Osteoblast (primary cell): ENCODE measurements at regions not wholly inside any gene's neighbourhood (a gene's known extent, or its start where the extent isn't known, plus 50 kb on each side); places are given as distances from the start of the nearest gene placed in this dataset.

Experiments
- DNase-seq: peaks from one replicate; pipeline ENCODE4 v3.0.0; 2011; ENCODE audit warnings: low spot score, mixed read lengths; ENCODE audit not compliant: insufficient read length; ENCODE audit errors: missing footprints
- H2AFZ ChIP-seq: 2 replicates; pipeline ENCODE4 v1.6.0; 2011; ENCODE audit warnings: mild to moderate bottlenecking, low read length
- H3K27ac ChIP-seq: 2 replicates; pipeline ENCODE4 v1.5.1; 2011; ENCODE audit warnings: mild to moderate bottlenecking, low read depth, low read length, moderate library complexity
- H3K27me3 ChIP-seq: 2 replicates; pipeline ENCODE4 v1.6.0; 2012; ENCODE audit warnings: mild to moderate bottlenecking, control low read depth, inconsistent platforms, low read length, moderate library complexity; ENCODE audit not compliant: insufficient read depth
- H3K36me3 ChIP-seq: 2 replicates; pipeline ENCODE4 v1.5.1; 2011; ENCODE audit warnings: mild to moderate bottlenecking, low read length, control low read depth, moderate library complexity; ENCODE audit not compliant: insufficient read depth
- H3K4me1 ChIP-seq: 2 replicates; pipeline ENCODE4 v1.5.1; 2011; ENCODE audit warnings: mild to moderate bottlenecking, low read length, control low read depth, moderate library complexity; ENCODE audit not compliant: insufficient read depth
- H3K4me2 ChIP-seq: 2 replicates; pipeline ENCODE4 v1.6.0; 2011; ENCODE audit warnings: mild to moderate bottlenecking, low read length; ENCODE audit not compliant: insufficient read depth
- H3K4me3 ChIP-seq: fragments of 200-600 bp; sonication (generic); 3 replicates; pipeline ENCODE4 v1.5.1; 2012; ENCODE audit warnings: mild to moderate bottlenecking, low read length, inconsistent platforms; ENCODE audit not compliant: insufficient read depth
- H3K79me2 ChIP-seq: 2 replicates; pipeline ENCODE4 v1.6.0; 2012; ENCODE audit warnings: mild to moderate bottlenecking, low read length, control low read depth, inconsistent platforms; ENCODE audit not compliant: insufficient read depth
- H3K9me3 ChIP-seq: 2 replicates; pipeline ENCODE4 v1.5.1; 2011; ENCODE audit warnings: low read depth, low read length, control low read depth
- H4K20me1 ChIP-seq: 2 replicates; pipeline ENCODE4 v1.6.0; 2012; ENCODE audit warnings: mild to moderate bottlenecking, low read length, control low read depth; ENCODE audit not compliant: insufficient read depth
- CTCF ChIP-seq: IDR thresholded peaks from 2 replicates; pipeline ENCODE4 v1.5.1; 2011; ENCODE audit warnings: mild to moderate bottlenecking, low read depth, low read length, moderate library complexity; ENCODE audit errors: extremely low read depth

- Histone ChIP-seq H3K27ac (no peak overlapping the region), H4K20me1 (no peaks in the 10 kb centered on the region), H3K36me3 (no peaks in the 10 kb centered on the region), H3K4me1 (peaks cover 18% of the 10 kb centered on the region), H3K4me2 (no peak overlapping the region), H2AFZ (no peak overlapping the region), H3K79me2 (no peaks in the 10 kb centered on the region), H3K4me3 (no peak overlapping the region), H3K9me3 (peaks cover 7% of the 10 kb centered on the region), H3K27me3 (no peaks in the 10 kb centered on the region)
- TF ChIP-seq CTCF, result no peak
- no peak for DNase-seq
Observed at GRCh38 chr13:46478651-46479050, 74.3 kb upstream of the LRCH1 start.

- Histone ChIP-seq H3K79me2 (no peaks in the 10 kb centered on the region), H3K27me3 (no peaks in the 10 kb centered on the region), H3K9me3 (no peaks in the 10 kb centered on the region), H2AFZ (no peak overlapping the region), H3K27ac (no peak overlapping the region), H3K4me3 (no peak overlapping the region), H3K4me2 (no peak overlapping the region), H3K4me1 (peaks cover 18% of the 10 kb centered on the region), H4K20me1 (no peaks in the 10 kb centered on the region), H3K36me3 (no peaks in the 10 kb centered on the region)
- DNase-seq, result peak; percentile 76
- TF ChIP-seq CTCF, result no peak
Observed at GRCh38 chr13:46476174-46476573, 76.8 kb upstream of the LRCH1 start.

- H3K79me2 ChIP-seq, result no peaks in the 10 kb centered on the region
- peak overlapping the region; percentile 13 for H3K4me2 ChIP-seq
- no peak overlapping the region for H3K4me3 ChIP-seq
- peaks cover 18% of the 10 kb centered on the region for H3K4me1 ChIP-seq
- H3K27me3 ChIP-seq, result no peaks in the 10 kb centered on the region
- TF ChIP-seq CTCF, result no peak
- H3K36me3 ChIP-seq, result no peaks in the 10 kb centered on the region
- H3K9me3 ChIP-seq, result no peaks in the 10 kb centered on the region
- H3K27ac ChIP-seq, result no peak overlapping the region
- no peaks in the 10 kb centered on the region for H4K20me1 ChIP-seq
- peak; percentile 78 for DNase-seq
- H2AFZ ChIP-seq, result no peak overlapping the region
Observed at GRCh38 chr13:46475541-46475991, 77.4 kb upstream of the LRCH1 start.

- Histone ChIP-seq H3K4me2 (no peak overlapping the region), H3K9me3 (no peaks in the 10 kb centered on the region), H3K4me1 (peaks cover 25% of the 10 kb centered on the region), H3K27me3 (no peaks in the 10 kb centered on the region), H2AFZ (no peak overlapping the region), H4K20me1 (no peaks in the 10 kb centered on the region), H3K27ac (no peak overlapping the region), H3K36me3 (no peaks in the 10 kb centered on the region), H3K79me2 (no peaks in the 10 kb centered on the region), H3K4me3 (no peak overlapping the region)
- no peak for TF ChIP-seq CTCF
- no peak for DNase-seq
Observed at GRCh38 chr13:46473806-46474205, 79.2 kb upstream of the LRCH1 start.
